ENCODE measurements at regions not wholly inside any gene's neighbourhood (a gene's known extent, or its start where the extent isn't known, plus 50 kb on each side); places are given as distances from the start of the nearest gene placed in this dataset.

GRCh38 chr2:21773168-21773567 is 649.4 kb downstream of the TDRD15 start:
- no peaks in the 10 kb centered on the region for H3K4me1 ChIP-seq (ENCODE audit: control insufficient read depth, low read depth, low read length)
- H4K5ac ChIP-seq (ENCODE audit: low read length), result no peak overlapping the region
- H2AK5ac ChIP-seq (ENCODE audit: low read length), result no peak overlapping the region
- H4K8ac ChIP-seq (ENCODE audit: low read depth, low read length), result no peak overlapping the region
- no peak overlapping the region for H2BK5ac ChIP-seq (ENCODE audit: low read length)
- H3K18ac ChIP-seq (ENCODE audit: low read length), result no peak overlapping the region
- no peaks in the 10 kb centered on the region for H3K79me1 ChIP-seq (ENCODE audit: low read length)
- no peak overlapping the region for H2BK15ac ChIP-seq (replicated peaks; ENCODE audit: low read depth)
- no peaks in the 10 kb centered on the region for H3K27me3 ChIP-seq (ENCODE audit: insufficient read depth, low read length, poor library complexity)
- H3K4ac ChIP-seq (ENCODE audit: low read depth, low read length), result no peak overlapping the region
- H3K4me2 ChIP-seq (ENCODE audit: low read length), result no peak overlapping the region
- no peak for DNase-seq
- H3K36me3 ChIP-seq (ENCODE audit: control insufficient read depth, insufficient read depth, low read length), result no peaks in the 10 kb centered on the region
- no peak overlapping the region for H3K9ac ChIP-seq (ENCODE audit: low read length)
- H3K23ac ChIP-seq (ENCODE audit: low read length), result no peak overlapping the region
- H3K79me2 ChIP-seq (ENCODE audit: control insufficient read depth, insufficient read depth, low read length), result no peaks in the 10 kb centered on the region
- no peak overlapping the region for H3K4me3 ChIP-seq (ENCODE audit: low read length)
- H3K27ac ChIP-seq (ENCODE audit: low read depth, low read length), result no peak overlapping the region
- H2BK120ac ChIP-seq (ENCODE audit: low read depth, low read length), result no peak overlapping the region
- no peak overlapping the region for H3K56ac ChIP-seq (ENCODE audit: low read length)

- H3K27ac ChIP-seq (ENCODE audit: low read depth, low read length), result no peak overlapping the region
These were observed 651.1 kb downstream of the TDRD15 start for GRCh38 chr2:21774691-21775368.

GRCh38 chr2:21779786-21780185 is 656.0 kb downstream of the TDRD15 start:
- H2AK5ac ChIP-seq (ENCODE audit: low read length), result no peak overlapping the region
- no CpG with 5 or more reads among the region's 1 CpG for WGBS (ENCODE audit: extremely low coverage, insufficient coverage, low lambda C conversion rate)
- H2BK120ac ChIP-seq (ENCODE audit: low read depth, low read length), result no peak overlapping the region
- no peak overlapping the region for H3K4me2 ChIP-seq (ENCODE audit: low read length)
- H4K5ac ChIP-seq (ENCODE audit: low read length), result no peak overlapping the region
- no peak overlapping the region for H3K4me3 ChIP-seq (ENCODE audit: low read length)
- no peaks in the 10 kb centered on the region for H3K36me3 ChIP-seq (ENCODE audit: control insufficient read depth, insufficient read depth, low read length)
- no peak for DNase-seq
- no peaks in the 10 kb centered on the region for H3K4me1 ChIP-seq (ENCODE audit: control insufficient read depth, low read depth, low read length)
- H3K18ac ChIP-seq (ENCODE audit: low read length), result no peak overlapping the region
- no peak overlapping the region for H3K4ac ChIP-seq (ENCODE audit: low read depth, low read length)
- H3K27me3 ChIP-seq (ENCODE audit: insufficient read depth, low read length, poor library complexity), result no peaks in the 10 kb centered on the region
- H3K79me2 ChIP-seq (ENCODE audit: control insufficient read depth, insufficient read depth, low read length), result no peaks in the 10 kb centered on the region
- H3K23ac ChIP-seq (ENCODE audit: low read length), result no peak overlapping the region
- H3K56ac ChIP-seq (ENCODE audit: low read length), result no peak overlapping the region
- H3K9ac ChIP-seq (ENCODE audit: low read length), result no peak overlapping the region
- H4K8ac ChIP-seq (ENCODE audit: low read depth, low read length), result no peak overlapping the region
- no peak overlapping the region for H2BK5ac ChIP-seq (ENCODE audit: low read length)
- no peak overlapping the region for H2BK15ac ChIP-seq (replicated peaks; ENCODE audit: low read depth)
- no peaks in the 10 kb centered on the region for H3K79me1 ChIP-seq (ENCODE audit: low read length)
- no peak overlapping the region for H3K27ac ChIP-seq (ENCODE audit: low read depth, low read length)

More at GRCh38 chr2:21774691-21775368, 651.1 kb downstream of the TDRD15 start:
- WGBS (ENCODE audit: extremely low coverage, insufficient coverage, low lambda C conversion rate), result no CpG with 5 or more reads among the region's 6 CpGs
- Histone ChIP-seq H3K23ac (ENCODE audit: low read length) (no peak overlapping the region), H2BK15ac (replicated peaks; ENCODE audit: low read depth) (no peak overlapping the region), H3K4me1 (ENCODE audit: control insufficient read depth, low read depth, low read length) (no peaks in the 10 kb centered on the region), H4K5ac (ENCODE audit: low read length) (no peak overlapping the region), H3K56ac (ENCODE audit: low read length) (no peak overlapping the region), H3K27me3 (ENCODE audit: insufficient read depth, low read length, poor library complexity) (no peaks in the 10 kb centered on the region), H3K4ac (ENCODE audit: low read depth, low read length) (no peak overlapping the region), H3K79me1 (ENCODE audit: low read length) (no peaks in the 10 kb centered on the region), H3K9ac (ENCODE audit: low read length) (no peak overlapping the region), H2BK120ac (ENCODE audit: low read depth, low read length) (no peak overlapping the region), H3K36me3 (ENCODE audit: control insufficient read depth, insufficient read depth, low read length) (no peaks in the 10 kb centered on the region), H3K4me2 (ENCODE audit: low read length) (no peak overlapping the region), H3K79me2 (ENCODE audit: control insufficient read depth, insufficient read depth, low read length) (no peaks in the 10 kb centered on the region), H3K18ac (ENCODE audit: low read length) (no peak overlapping the region), H4K8ac (ENCODE audit: low read depth, low read length) (no peak overlapping the region), H3K4me3 (ENCODE audit: low read length) (no peak overlapping the region), H2AK5ac (ENCODE audit: low read length) (no peak overlapping the region), H2BK5ac (ENCODE audit: low read length) (no peak overlapping the region)
- DNase-seq, result peak; percentile 2

- Histone ChIP-seq H3K36me3 (ENCODE audit: control insufficient read depth, insufficient read depth, low read length) (no peaks in the 10 kb centered on the region), H2BK5ac (ENCODE audit: low read length) (no peak overlapping the region), H3K4me2 (ENCODE audit: low read length) (no peak overlapping the region), H3K18ac (ENCODE audit: low read length) (no peak overlapping the region), H3K56ac (ENCODE audit: low read length) (no peak overlapping the region), H4K5ac (ENCODE audit: low read length) (no peak overlapping the region), H4K8ac (ENCODE audit: low read depth, low read length) (no peak overlapping the region), H3K9ac (ENCODE audit: low read length) (no peak overlapping the region), H3K4ac (ENCODE audit: low read depth, low read length) (no peak overlapping the region), H2BK15ac (replicated peaks; ENCODE audit: low read depth) (no peak overlapping the region), H2AK5ac (ENCODE audit: low read length) (no peak overlapping the region), H3K27ac (ENCODE audit: low read depth, low read length) (no peak overlapping the region), H3K4me1 (ENCODE audit: control insufficient read depth, low read depth, low read length) (no peaks in the 10 kb centered on the region), H3K27me3 (ENCODE audit: insufficient read depth, low read length, poor library complexity) (no peaks in the 10 kb centered on the region), H3K23ac (ENCODE audit: low read length) (no peak overlapping the region), H3K4me3 (ENCODE audit: low read length) (no peak overlapping the region), H3K79me2 (ENCODE audit: control insufficient read depth, insufficient read depth, low read length) (no peaks in the 10 kb centered on the region), H3K79me1 (ENCODE audit: low read length) (no peaks in the 10 kb centered on the region), H2BK120ac (ENCODE audit: low read depth, low read length) (no peak overlapping the region)
- no CpG with 5 or more reads among the region's 2 CpGs for WGBS (ENCODE audit: extremely low coverage, insufficient coverage, low lambda C conversion rate)
- DNase-seq, result no peak
These were observed 658.2 kb downstream of the TDRD15 start for GRCh38 chr2:21781962-21782361.

- no peak overlapping the region for H3K9ac ChIP-seq (ENCODE audit: low read length)
- no peaks in the 10 kb centered on the region for H3K79me1 ChIP-seq (ENCODE audit: low read length)
- no peak for DNase-seq
These were observed 659.1 kb downstream of the TDRD15 start for GRCh38 chr2:21782866-21783265.

GRCh38 chr2:21787941-21788340 is 664.2 kb downstream of the TDRD15 start:
- no peak overlapping the region for H3K9ac ChIP-seq (ENCODE audit: low read length)
- no peak overlapping the region for H3K23ac ChIP-seq (ENCODE audit: low read length)
- no CpG with 5 or more reads among the region's 1 CpG for WGBS (ENCODE audit: extremely low coverage, insufficient coverage, low lambda C conversion rate)

More at GRCh38 chr2:21782866-21783265, 659.1 kb downstream of the TDRD15 start:
- Histone ChIP-seq H3K56ac (ENCODE audit: low read length) (no peak overlapping the region), H3K27ac (ENCODE audit: low read depth, low read length) (no peak overlapping the region), H3K4me2 (ENCODE audit: low read length) (no peak overlapping the region), H3K27me3 (ENCODE audit: insufficient read depth, low read length, poor library complexity) (no peaks in the 10 kb centered on the region), H2BK120ac (ENCODE audit: low read depth, low read length) (no peak overlapping the region), H2BK15ac (replicated peaks; ENCODE audit: low read depth) (no peak overlapping the region), H3K4me3 (ENCODE audit: low read length) (no peak overlapping the region), H3K4me1 (ENCODE audit: control insufficient read depth, low read depth, low read length) (no peaks in the 10 kb centered on the region), H2AK5ac (ENCODE audit: low read length) (no peak overlapping the region), H2BK5ac (ENCODE audit: low read length) (no peak overlapping the region), H3K18ac (ENCODE audit: low read length) (no peak overlapping the region), H3K36me3 (ENCODE audit: control insufficient read depth, insufficient read depth, low read length) (no peaks in the 10 kb centered on the region), H4K5ac (ENCODE audit: low read length) (no peak overlapping the region), H3K4ac (ENCODE audit: low read depth, low read length) (no peak overlapping the region), H3K79me2 (ENCODE audit: control insufficient read depth, insufficient read depth, low read length) (no peaks in the 10 kb centered on the region), H4K8ac (ENCODE audit: low read depth, low read length) (no peak overlapping the region), H3K23ac (ENCODE audit: low read length) (no peak overlapping the region)
- WGBS (ENCODE audit: extremely low coverage, insufficient coverage, low lambda C conversion rate), result no CpG with 5 or more reads among the region's 6 CpGs

More at GRCh38 chr2:21787941-21788340, 664.2 kb downstream of the TDRD15 start:
- Histone ChIP-seq H3K27ac (ENCODE audit: low read depth, low read length) (no peak overlapping the region), H3K18ac (ENCODE audit: low read length) (no peak overlapping the region), H4K5ac (ENCODE audit: low read length) (no peak overlapping the region), H3K4me3 (ENCODE audit: low read length) (no peak overlapping the region), H4K8ac (ENCODE audit: low read depth, low read length) (no peak overlapping the region), H3K4ac (ENCODE audit: low read depth, low read length) (no peak overlapping the region), H3K4me2 (ENCODE audit: low read length) (no peak overlapping the region), H2BK120ac (ENCODE audit: low read depth, low read length) (no peak overlapping the region), H3K27me3 (ENCODE audit: insufficient read depth, low read length, poor library complexity) (no peaks in the 10 kb centered on the region), H2BK15ac (replicated peaks; ENCODE audit: low read depth) (no peak overlapping the region), H3K36me3 (ENCODE audit: control insufficient read depth, insufficient read depth, low read length) (no peaks in the 10 kb centered on the region), H3K79me1 (ENCODE audit: low read length) (no peaks in the 10 kb centered on the region), H2AK5ac (ENCODE audit: low read length) (no peak overlapping the region), H3K56ac (ENCODE audit: low read length) (no peak overlapping the region), H3K79me2 (ENCODE audit: control insufficient read depth, insufficient read depth, low read length) (no peaks in the 10 kb centered on the region), H2BK5ac (ENCODE audit: low read length) (no peak overlapping the region), H3K4me1 (ENCODE audit: control insufficient read depth, low read depth, low read length) (no peaks in the 10 kb centered on the region)
- DNase-seq, result no peak
